ENCODE measurements at regions not wholly inside any gene's neighbourhood (a gene's known extent, or its start where the extent isn't known, plus 50 kb on each side); places are given as distances from the start of the nearest gene placed in this dataset.

- TF ChIP-seq EZH2 (IDR thresholded peaks at IDR 0.05; ENCODE audit: insufficient read depth, poor library complexity, severe bottlenecking): no peak
- TF ChIP-seq EZH2phosphoT487 (IDR thresholded peaks at IDR 0.05; ENCODE audit: insufficient read depth, low read depth): no peak
Measured at GRCh38 chr10:4051641-4052151, 266.7 kb upstream of the KLF6 start.
